Endothelial cell of umbilical vein (primary cell): ENCODE measurements at regions not wholly inside any gene's neighbourhood (a gene's known extent, or its start where the extent isn't known, plus 50 kb on each side); places are given as distances from the start of the nearest gene placed in this dataset.

ENCODE experiments used
- CTCF ChIP-seq, 2 donors: IDR thresholded peaks; 1 replicate in 1 of 2; 2 replicates in 1 of 2; pipeline ENCODE4 v1.5.1; 2011; ENCODE audit warnings: low read length in 2 of 2, mild to moderate bottlenecking in 2 of 2, moderate library complexity in 2 of 2, control low read depth in 1 of 2, inconsistent platforms in 1 of 2, low read depth in 1 of 2; ENCODE audit not compliant: insufficient read depth in 1 of 2; ENCODE audit errors: extremely low read depth in 1 of 2
- EZH2 ChIP-seq: IDR thresholded peaks from 2 replicates; pipeline ENCODE4 v1.6.1; 2012; ENCODE audit warnings: borderline replicate concordance, low read depth, mild to moderate bottlenecking, moderate library complexity, low read length, inconsistent platforms; ENCODE audit not compliant: severe bottlenecking
- JUN ChIP-seq: IDR thresholded peaks from 2 replicates; pipeline ENCODE4 v1.6.1; 2011; ENCODE audit warnings: borderline replicate concordance, low read depth; ENCODE audit not compliant: insufficient read length, insufficient read depth
- MAX ChIP-seq: IDR thresholded peaks from 2 replicates; pipeline ENCODE4 v1.6.1; 2011; ENCODE audit not compliant: insufficient read depth, insufficient read length

DNA sequence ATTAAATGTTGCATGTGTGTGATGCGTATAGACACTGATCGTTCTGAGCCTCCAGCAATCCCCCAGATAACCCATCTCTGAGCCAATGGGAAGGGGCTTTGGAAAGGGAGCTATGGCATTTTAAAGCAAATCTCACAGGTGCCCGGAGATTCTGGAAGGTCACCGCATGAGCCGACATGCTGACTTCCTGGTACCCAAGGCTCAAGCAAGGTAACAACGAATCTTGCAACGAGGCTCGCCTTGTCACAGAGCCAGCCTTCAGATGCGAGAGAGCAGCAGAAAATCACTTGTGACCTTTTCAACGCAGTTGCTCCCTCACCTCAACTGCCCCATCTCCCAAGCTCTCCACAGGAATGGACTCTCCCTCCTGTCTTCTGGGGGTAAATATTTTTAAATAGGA lies 154.8 kb upstream of the CDH5 start:
- TF ChIP-seq MAX (no peak), JUN (no peak), EZH2 (no peak), CTCF (IDR thresholded peaks at IDR 0.05; ENCODE audit: extremely low read depth in 1 of 2, insufficient read depth in 1 of 2, low read depth in 1 of 2, low read length in 2 of 2) (no peak)
